GM19395 (cell line): ENCODE measurements at regions not wholly inside any gene's neighbourhood (a gene's known extent, or its start where the extent isn't known, plus 50 kb on each side); places are given as distances from the start of the nearest gene placed in this dataset.
"Not testable (repeated sequence)": the region's sequence is repeated elsewhere in the genome, so short reads cannot be mapped to it uniquely, and the experiment has no call there.

Source experiments
- ATAC-seq: cut with Tn5 transposase; IDR thresholded peaks from one replicate; pipeline ENCODE4 v1.9.1; 2021; ENCODE audit warnings: mild to moderate bottlenecking, moderate library complexity; ENCODE audit not compliant: unreplicated experiment

DNA sequence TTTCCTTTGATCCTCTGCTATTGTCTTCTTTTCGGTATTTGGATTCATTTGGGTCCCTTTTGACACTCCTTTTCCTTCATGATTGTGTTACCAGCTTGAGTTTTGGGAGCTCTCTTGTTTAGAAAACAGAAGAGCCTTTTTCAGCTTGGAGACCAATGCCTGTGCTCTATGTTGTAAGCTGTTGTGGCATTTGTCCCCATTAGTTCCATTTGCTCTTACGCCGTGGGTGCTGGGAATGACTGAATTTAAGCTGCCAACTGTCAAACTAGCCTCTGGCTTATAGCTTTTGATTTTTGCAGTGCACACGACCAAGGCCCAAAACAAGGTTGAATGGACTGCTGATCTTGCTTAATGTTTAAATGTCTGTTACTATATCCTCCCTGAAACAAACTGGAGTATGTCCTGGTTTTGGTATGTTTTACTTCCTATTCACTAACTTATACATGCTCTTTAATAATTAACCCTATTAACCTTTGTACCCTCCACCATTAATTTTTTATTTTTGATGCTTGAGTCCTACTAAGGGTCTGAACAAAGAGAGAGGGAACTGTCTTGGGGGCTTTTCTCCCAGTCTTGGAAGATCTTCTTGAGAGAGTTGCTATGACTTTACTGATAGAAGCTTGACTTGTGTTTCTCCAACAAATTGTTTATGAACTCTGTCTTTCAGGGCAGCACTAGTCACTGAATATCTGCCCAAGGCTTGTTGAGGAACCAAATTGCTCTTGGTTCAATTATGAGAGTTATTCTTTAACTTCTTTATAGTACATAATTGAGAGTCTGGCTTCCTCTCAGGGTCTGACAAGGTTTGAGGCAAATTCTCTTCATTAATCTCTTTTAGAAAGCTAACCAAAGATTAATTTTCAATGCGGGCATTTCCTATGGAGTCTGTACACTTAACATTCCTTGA is 100.3 kb upstream of the SIRPG start:
- no peak for ATAC-seq

DNA sequence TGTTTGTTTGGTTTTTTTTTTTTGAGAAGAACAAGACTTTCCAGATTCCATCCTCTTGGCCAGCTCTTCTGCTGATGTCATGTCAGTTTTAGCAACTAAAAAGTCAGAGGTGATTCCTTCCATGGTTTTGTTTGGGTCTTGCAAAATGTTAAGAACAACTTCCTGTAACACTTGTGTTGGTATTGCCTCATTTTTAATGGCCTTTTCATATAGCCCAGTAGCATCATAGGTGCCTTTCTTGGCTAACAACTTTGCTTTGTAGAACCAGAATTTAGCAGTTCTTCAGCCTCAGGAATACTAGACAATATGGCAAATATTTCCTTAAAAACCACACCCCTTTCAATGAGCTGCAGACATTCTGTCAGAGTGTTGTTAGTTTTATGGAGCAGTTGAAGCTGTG is 99.5 kb upstream of the SIRPG start:
- ATAC-seq: no peak

DNA sequence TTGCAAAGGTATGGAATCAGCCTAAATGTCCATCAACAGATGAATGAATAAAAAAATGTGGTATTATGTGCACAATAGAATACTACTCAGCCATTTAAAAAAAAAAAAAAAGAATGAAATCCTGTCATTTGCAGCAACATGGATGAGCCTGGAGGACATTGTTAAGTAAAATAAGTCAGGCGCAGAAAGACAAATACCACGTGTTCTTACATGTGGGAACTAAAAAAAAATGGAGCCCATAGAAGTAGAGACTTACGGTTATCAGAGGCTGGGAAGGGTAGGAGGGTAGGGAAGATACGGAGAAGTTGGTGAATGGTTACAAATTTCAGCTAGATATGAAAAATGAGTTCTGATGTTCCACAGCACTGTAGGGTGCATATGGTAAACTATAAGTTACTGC is 97.2 kb upstream of the SIRPG start:
- no peak for ATAC-seq

DNA sequence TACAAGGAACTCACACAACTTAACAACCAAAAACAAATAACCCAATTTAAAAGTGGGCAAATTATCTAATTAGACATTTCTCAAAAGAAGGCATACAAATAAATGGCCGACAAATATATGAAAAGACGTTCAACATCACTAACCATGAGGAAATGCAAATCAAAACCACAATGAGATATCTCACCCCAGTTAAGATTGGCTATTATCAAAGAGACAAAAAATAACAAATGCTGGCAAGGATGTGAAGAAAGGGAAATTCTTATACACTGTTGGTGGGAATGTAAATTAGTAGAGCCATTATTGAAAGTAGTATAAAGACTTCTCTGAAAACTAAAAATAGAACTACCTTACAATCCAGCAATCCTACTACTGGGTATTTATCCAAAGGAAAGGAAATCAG is 96.7 kb upstream of the SIRPG start:
- ATAC-seq: no peak

DNA sequence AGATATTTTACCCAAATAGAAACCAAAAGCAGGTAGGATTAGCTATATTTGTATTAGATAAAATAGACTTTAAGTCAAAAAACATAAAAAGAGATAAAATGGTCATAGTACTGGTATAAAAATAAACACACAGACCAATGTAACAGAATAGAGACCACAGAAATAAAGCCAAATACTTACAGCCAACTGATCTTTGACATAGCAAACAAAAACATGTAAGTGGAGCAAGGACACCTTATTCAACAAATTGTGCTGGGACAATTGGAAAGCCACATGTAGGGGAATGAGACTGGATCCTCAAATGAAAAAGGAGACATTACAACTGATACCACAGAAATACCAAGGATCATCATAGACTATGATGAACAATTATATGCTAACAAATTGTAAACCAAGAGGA is 94.5 kb upstream of the SIRPG start:
- no peak for ATAC-seq

DNA sequence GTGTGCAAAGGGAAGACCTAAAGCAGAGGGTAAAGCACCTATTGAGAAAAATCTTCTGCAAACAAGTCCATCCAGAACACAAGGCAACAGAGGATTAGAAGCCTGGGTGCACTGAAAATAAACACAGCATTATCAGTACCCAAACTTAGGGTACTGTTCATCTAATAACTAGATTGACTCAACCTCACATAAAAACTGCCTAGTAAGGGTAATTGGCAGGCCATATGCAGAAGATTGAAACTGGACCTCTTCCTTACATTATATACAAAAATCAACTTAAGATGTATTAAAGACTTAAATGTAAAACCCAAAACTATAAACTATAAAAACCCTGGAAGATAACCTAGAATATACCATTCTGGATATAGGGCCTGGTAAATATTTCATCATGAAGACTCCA is 91.2 kb upstream of the SIRPG start:
- no peak for ATAC-seq

DNA sequence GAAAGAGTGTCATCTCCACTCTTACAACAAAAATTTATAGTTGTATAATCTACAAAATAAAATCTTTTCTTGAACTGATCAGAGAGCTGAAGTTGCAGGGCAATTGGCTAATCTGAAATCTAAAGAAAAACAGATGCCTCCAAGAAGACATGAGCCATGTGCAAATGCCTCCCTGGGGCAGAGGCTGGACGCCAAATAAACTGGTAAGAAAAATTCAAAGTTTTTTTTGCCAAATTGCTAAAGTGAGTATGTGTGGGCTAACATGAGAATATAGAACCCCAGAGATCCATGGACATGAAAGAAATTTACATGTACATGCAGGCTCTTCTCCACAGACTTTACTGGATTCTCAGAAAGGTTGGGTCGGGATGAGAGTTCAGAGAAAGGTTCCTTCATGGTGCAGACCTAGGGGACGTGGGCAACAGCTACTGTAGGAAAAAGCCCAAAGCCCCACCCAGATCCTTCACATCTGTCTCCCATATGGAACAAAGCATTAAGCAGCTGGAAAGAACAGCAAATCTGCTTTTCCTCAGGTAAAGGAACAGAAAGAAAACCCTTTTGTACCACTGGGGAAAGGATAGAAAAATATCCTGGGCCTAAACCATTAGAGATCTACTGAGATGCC is 90.5 kb upstream of the SIRPG start:
- ATAC-seq: no peak

DNA sequence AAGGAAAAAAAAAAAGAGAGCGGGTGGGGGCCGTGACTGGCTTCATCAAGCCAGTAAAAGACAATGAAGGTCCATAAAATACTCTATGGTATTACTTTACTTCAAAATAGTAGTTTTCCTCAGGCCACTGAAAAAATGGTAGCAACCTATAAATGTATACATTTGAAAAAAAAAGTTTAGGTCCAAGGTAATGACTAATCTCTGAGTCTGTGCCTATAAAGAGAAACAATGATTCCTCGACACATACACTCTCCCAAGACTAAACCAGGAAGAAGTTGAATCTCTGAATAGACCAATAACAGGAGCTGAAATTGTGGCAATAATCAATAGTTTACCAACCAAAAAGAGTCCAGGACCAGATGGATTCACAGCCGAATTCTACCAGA is 84.5 kb upstream of the SIRPG start:
- ATAC-seq: not testable (repeated sequence)

DNA sequence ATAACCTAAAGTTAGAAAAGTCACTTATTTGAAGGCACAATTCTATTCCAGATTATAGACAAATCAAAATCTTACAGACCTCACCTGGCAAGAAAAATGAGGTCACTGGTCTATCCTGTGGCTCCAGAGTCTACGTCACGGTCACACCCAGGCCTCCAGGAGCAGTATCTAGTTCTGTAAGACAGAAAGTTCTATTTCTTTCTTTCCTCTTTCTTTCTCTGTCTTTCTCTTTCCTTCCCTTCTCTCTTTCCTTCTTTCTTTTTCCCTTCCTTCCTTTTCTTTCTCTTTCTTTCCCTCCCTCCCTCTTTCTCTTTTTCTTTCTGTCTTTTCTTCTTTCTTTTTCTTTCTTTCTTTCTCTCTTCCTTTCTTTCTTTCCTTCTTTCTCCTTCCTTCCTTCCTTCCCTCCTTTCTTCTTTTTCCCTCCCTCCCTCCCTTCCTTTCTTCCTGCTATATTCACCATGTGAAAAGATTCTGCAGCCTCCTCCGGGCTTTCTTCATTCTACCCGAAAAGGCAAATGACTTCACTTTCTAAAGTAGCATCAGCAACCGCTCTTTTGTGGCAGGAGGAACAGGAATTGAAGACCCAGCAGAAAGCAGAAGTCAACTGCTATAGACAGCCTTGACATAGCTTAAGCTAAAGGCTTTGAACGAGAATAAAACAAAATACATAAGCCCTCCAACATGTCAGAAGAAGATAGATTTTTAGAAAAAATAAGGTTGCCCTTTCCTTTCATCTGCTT is 83.9 kb upstream of the SIRPG start:
- ATAC-seq: no peak

DNA sequence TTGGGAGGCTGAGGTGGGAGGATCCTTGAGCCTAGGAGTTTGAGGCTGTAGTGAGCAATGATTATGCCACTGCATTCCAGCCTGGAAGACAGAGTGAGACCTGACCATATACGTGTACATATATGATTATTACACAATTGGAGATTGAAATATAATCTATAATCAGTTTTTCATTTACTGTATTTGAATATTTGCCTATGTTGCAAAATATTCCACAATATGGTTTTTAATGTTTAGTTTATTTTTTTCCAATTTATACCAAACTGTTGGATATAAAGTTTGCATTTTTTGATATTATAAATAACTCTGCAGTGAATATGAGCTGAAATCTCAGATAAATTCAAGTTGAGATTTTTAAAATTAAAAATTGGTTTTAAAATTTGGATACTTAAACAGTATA is 79.6 kb upstream of the SIRPG start:
- ATAC-seq: no peak

DNA sequence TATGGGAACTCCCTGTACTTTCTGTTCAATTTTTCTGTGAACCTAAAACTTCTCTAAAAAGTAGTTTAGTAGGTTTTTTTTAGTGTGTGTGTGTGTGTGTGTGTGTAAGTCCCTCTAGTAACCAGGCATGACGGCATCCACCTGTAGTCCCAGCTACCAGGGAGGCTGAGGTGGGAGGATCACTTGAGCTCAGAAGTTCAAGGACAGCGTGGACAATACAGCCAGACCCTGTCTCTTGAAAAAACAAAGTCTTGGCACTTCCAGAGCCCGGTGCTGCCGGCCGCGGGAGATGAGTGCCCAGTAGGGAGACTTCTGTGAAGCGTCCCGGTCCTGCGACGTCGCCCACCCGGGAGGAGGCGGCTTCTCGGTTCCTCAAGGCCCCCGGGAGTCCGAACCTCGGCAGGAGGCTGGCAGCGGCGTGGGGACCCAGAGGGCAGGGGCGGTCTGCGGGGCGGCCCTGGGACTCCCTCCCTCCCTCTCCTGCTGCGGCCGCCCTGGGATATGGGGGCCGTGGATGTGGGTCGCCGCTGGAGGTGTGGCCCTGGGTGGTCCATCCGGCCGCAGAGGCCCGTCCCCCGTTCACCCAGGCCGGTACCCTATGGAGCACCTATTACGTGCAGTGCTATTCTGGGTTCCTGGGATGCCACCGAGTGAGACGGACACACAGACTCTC is 78.0 kb upstream of the SIRPG start:
- ATAC-seq: no peak

DNA sequence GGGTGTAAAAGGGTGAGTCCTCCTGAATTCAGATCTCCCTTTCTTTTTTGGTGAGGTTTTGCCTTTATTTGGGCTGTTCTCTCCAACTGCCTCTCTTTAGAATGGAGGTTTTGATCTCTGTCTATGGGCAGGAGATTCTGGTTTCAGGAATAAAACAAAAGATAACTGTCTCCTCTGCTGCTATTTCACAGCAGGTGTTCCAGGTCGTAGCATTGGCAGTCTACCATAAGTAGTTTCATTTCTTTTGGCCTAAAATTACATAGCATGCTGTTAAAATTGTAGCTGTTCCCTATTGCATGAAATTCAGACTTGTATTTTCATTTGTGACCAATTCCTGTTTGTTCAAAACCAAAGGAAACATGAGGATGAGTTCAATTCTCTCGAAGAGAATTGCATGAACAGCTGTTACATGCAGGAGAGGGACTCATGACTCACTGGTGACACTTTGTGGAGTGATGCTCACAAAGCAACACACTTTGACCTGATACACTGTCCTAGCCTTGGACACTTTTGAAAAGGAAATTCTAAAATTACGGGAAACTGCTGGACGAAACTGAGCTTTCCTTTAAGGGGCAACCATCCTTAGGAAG is 76.8 kb upstream of the SIRPG start:
- no peak for ATAC-seq

DNA sequence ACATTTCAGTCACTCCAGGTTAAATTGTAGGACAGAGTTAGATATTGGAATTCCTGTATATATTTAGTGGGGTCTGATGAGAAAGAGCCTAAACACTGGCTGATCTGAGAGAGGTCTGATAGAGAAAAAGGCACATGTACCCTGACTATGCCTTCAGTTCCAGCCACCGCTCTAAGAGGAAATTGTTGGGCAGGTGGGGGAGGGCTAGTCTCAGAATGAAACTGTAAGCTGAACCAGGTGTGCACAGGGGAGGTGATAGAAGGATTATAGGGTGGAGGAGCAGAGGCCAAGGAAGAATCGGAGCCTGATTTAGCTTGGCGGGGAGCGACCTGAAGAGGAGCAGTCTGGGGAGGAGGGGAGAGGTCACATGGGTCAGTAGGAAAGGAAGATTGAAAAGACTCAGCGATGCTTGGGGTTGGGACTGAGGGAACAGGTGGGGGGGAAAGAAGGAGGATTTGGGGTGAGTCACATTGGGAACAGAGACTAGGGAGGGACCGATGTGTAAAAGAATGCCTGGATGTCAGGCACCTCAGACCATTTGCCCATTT is 74.3 kb upstream of the SIRPG start:
- not testable (repeated sequence) for ATAC-seq

DNA sequence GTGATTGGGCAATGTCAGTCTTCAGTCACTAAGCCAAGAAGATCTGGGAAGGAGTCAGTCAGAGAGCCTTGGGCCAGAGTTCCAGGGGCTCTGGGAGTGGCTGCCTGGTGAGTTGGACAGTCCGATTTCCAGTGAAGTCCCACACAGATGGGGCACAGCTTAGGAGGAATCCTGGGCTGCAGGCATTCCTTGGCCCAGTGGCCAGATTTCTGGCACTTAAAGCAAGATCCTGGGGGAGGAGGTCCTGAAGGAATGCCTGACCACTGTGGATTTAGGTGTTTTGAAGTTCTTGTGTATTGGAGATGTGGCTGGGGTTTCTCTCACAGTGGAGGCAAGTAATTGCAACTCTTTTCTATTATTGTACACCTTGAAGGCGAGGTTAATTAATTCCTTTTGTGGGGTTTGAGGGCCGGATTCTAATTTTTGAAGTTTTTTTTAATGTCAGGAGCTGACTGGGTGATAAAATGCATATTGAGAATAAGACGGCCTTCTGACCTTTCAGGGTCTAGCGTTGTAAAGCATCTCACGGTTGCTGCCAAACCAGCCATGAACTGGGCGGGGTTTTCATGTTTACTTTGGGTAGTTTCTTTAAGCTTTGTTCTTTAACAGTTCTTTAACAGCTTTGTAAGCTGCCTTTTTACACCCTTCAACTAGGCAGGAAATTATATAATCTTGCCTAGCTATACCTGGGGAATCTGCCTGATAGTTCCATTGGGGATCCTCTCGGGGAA is 73.6 kb upstream of the SIRPG start:
- not testable (repeated sequence) for ATAC-seq

DNA sequence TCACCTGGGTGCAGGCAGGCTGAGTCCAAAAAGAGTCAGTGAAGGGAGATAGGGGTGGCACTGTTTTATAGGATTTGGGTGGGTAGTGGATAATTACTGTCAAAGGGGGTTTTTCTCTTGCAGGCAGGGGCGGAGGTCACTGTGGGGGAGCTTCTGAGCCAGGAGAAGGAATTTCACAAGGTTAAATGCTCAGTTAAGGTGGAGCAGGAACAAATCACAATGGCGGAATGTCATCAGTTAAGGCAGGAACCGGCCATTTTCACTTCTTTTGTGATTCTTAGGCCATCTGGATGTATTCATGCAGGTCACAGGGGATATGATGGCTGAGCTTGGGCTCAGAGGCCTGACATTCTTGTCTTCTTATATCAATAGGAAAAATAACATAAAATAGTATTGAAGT is 69.7 kb upstream of the SIRPG start:
- not testable (repeated sequence) for ATAC-seq

DNA sequence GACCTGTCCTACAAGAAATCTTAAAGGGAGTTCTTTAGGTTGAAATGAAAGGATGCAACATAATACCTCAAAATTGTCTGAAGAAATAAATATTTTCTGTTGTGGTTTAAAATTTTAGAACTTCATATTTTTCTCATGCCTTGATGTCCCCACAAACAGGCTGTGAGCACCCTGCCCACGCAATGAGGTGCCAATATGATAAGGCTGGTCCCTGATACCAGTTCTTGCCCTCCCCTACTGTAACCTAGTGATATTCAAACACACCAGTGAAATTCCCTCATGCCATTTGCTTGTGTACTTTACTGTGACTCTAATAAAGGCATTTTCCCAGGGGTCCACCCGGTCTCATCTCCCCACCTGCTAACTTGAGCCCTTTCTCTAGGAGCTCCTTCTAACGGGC is 67.3 kb upstream of the SIRPG start:
- ATAC-seq: no peak

DNA sequence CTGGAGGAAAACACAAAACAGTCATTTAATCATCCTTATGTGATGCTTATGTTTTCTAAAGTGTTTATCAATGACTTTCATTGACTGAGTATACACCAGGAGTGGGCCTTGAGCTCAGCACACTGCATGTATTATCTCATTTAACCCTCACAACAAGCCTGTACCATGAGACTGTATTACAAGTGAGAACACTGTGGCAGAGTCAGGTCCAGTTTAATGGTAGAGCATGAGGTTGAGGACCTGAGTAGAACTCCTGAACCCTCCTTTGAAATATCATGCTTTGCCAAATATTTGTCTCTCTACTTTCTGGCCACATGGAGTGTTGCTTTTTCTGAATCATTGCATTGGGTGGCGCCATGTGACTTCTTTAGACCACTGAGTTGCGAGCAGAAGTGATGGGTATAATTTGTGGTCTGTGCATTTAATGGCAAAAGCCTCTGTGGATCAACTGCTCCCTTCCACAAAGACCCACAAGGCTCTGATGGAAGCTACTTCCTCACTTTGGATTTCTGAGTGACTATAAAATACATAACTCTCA is 65.0 kb upstream of the SIRPG start:
- no peak for ATAC-seq

DNA sequence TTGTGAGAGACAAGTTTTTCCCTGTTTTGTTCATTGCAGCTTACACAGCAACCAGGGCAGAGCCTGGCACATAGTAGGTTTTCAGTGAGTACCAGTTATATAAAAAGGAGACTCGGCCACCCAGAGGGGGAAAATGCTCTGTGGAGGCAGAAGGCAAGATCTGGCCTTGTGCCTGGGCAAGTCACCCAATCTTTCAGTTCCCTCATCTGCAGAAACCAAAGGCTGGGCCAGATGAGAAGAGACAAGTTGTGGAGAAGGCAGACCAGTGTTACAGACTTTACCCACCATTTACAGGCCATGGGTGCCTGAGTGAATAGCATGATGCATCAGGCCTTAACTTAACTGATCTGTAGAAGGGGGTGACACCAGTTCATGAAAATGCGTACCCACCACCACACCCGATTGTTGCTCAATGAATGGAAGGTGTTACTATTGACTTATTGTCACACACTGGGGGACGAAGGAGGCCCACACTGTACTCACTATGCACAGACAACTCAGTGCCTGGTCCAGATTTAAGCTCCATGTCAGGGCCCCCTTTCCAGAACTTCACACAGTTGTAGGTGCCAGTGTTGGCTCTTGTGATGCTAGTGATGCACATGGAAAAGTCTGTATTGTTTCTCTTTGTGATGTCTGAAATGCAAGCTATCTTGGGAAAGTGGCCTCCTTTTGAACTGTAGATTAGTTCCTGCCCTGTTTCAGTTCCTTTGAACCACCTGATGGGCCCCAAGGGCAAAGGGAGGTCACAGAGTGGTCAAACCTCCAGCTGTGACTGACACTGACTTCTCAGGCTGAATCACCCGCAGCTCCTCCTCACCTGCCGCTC is 64.3 kb upstream of the SIRPG start:
- peak; percentile 68 for ATAC-seq
